Endothelial cell of umbilical vein (primary cell): ENCODE measurements at regions not wholly inside any gene's neighbourhood (a gene's known extent, or its start where the extent isn't known, plus 50 kb on each side); places are given as distances from the start of the nearest gene placed in this dataset.

ENCODE experiments used
- BruUV-seq: library from RNA; stranded (reverse); fragments of 400-500 nt; replicated peaks from 2 replicates; lab custom pipeline; 2021; lab: Mats Ljungman, UMichigan
- CTCF ChIA-PET: fragments of 300-600, 350-600 bp; sonication (Branson Sonifier 250); formaldehyde crosslinking; loops from one replicate; lab custom pipeline; 2021; ENCODE audit warnings: antibody characterized with exemption, inconsistent platforms; lab: Charles Lee
- POLR2A ChIA-PET: fragments of 300-600, 350-600 bp; sonication (Branson Sonifier 250); formaldehyde crosslinking; loops from one replicate; lab custom pipeline; 2021; ENCODE audit warnings: antibody characterized with exemption, inconsistent platforms; lab: Charles Lee
- DNase-seq: peaks from one replicate; pipeline ENCODE4 v3.0.0-alpha.2; 2011; ENCODE audit warnings: low read depth, low spot score
- FAIRE-seq: peaks from 2 replicates; lab custom pipeline; 2011; peaks lifted over from hg19 to GRCh38; lab: Jason Lieb, UNC
- H2AFZ ChIP-seq: 2 replicates; pipeline ENCODE4 v1.6.0; 2012; ENCODE audit warnings: low read depth, low read length, control low read depth, inconsistent platforms
- H3K27ac ChIP-seq: 2 replicates; pipeline ENCODE4 v1.5.1; 2011; ENCODE audit warnings: low read depth, mild to moderate bottlenecking, control low read depth, low read length, moderate library complexity; ENCODE audit not compliant: insufficient read depth
- H3K27me3 ChIP-seq, 2 experiments: 2 replicates each; pipeline versions ENCODE4 v1.6.0 to v1.6.1; 2011; ENCODE audit warnings: low read length in 2 of 2, mixed read lengths in 1 of 2; ENCODE audit not compliant: control insufficient read depth in 2 of 2, insufficient read depth in 2 of 2
- H3K36me3 ChIP-seq, 2 experiments: 2 replicates in 1 of 2; 3 replicates in 1 of 2; pipeline ENCODE4 v1.5.1; 2011; ENCODE audit warnings: low read length in 2 of 2, mild to moderate bottlenecking in 1 of 2, moderate library complexity in 1 of 2; ENCODE audit not compliant: control insufficient read depth in 2 of 2, insufficient read depth in 2 of 2; ENCODE audit errors: extremely low read depth in 1 of 2
- H3K4me1 ChIP-seq: 3 replicates; pipeline ENCODE4 v1.5.1; 2011; ENCODE audit warnings: mild to moderate bottlenecking, low read length; ENCODE audit not compliant: control insufficient read depth, insufficient read depth; ENCODE audit errors: extremely low read depth
- H3K4me2 ChIP-seq: 2 replicates; pipeline ENCODE4 v1.6.1; 2011; ENCODE audit warnings: low read length, control low read depth, mixed read lengths; ENCODE audit not compliant: insufficient read depth
- H3K4me3 ChIP-seq, 3 experiments: fragments of 200-600 bp in 1 of 3; sonication (generic), shearing (Covaris generic) in 1 of 3; replicated peaks in 1 of 3; 2 replicates each; pipeline ENCODE4 v1.5.1; 2011 to 2016; ENCODE audit warnings: control low read depth in 3 of 3, low read length in 3 of 3, mild to moderate bottlenecking in 2 of 3, inconsistent platforms in 1 of 3, low read depth in 1 of 3, moderate library complexity in 1 of 3; ENCODE audit not compliant: insufficient read depth in 1 of 3
- H3K79me2 ChIP-seq: 2 replicates; pipeline ENCODE4 v1.6.0; 2012; ENCODE audit warnings: low read length, inconsistent platforms; ENCODE audit not compliant: control insufficient read depth, insufficient read depth
- H3K9ac ChIP-seq: replicated peaks from 2 replicates; pipeline ENCODE3; 2011; ENCODE audit warnings: low read length, control low read depth; ENCODE audit not compliant: insufficient read depth; ENCODE audit errors: extremely low read depth
- H3K9me1 ChIP-seq: replicated peaks from 3 replicates; pipeline ENCODE4 v1.6.0; 2011; ENCODE audit warnings: mild to moderate bottlenecking, low read length; ENCODE audit not compliant: control insufficient read depth, insufficient read depth; ENCODE audit errors: extremely low read depth
- H3K9me3 ChIP-seq: replicated peaks from 2 replicates; pipeline ENCODE4 v1.5.1; 2012; ENCODE audit warnings: low read length, inconsistent platforms; ENCODE audit not compliant: control insufficient read depth, insufficient read depth
- H4K20me1 ChIP-seq: replicated peaks from 2 replicates; pipeline ENCODE3; 2011; ENCODE audit warnings: mild to moderate bottlenecking, low read length; ENCODE audit not compliant: control insufficient read depth, insufficient read depth; ENCODE audit errors: extremely low read depth
- EZH2 ChIP-seq: IDR thresholded peaks from 2 replicates; pipeline ENCODE4 v1.6.1; 2012; ENCODE audit warnings: borderline replicate concordance, low read depth, mild to moderate bottlenecking, moderate library complexity, low read length, inconsistent platforms; ENCODE audit not compliant: severe bottlenecking
- FOS ChIP-seq: IDR thresholded peaks from 2 replicates; pipeline ENCODE4 v1.6.1; 2011; ENCODE audit warnings: mild to moderate bottlenecking, low read length, moderate library complexity, borderline replicate concordance; ENCODE audit not compliant: insufficient read depth
- GATA2 ChIP-seq: IDR thresholded peaks from 2 replicates; pipeline ENCODE4 v1.7.0; 2011; ENCODE audit warnings: low read depth, mild to moderate bottlenecking, moderate library complexity, mixed read lengths, low read length; ENCODE audit not compliant: insufficient read length, insufficient read depth
- JUN ChIP-seq: IDR thresholded peaks from 2 replicates; pipeline ENCODE4 v1.6.1; 2011; ENCODE audit warnings: borderline replicate concordance, low read depth; ENCODE audit not compliant: insufficient read length, insufficient read depth
- MYC ChIP-seq: IDR thresholded peaks from one replicate; pipeline ENCODE4 v1.6.1; 2011; ENCODE audit warnings: mild to moderate bottlenecking, low read depth, low read length
- POLR2A ChIP-seq: IDR thresholded peaks from 2 replicates; pipeline ENCODE4 v1.6.1; 2012; ENCODE audit warnings: low read depth, mild to moderate bottlenecking, control low read depth, low read length
- POLR2AphosphoS5 ChIP-seq: IDR thresholded peaks from 2 replicates; pipeline ENCODE4 v1.6.1; 2012; ENCODE audit warnings: low read depth, mild to moderate bottlenecking, control low read depth, low read length, moderate library complexity; ENCODE audit not compliant: insufficient read depth
- dilution Hi-C: fragments of 300-500 bp; cut with MboI; formaldehyde crosslinking; loops from one replicate; pipeline ENCODE4 v1.15.0; 2019; ENCODE audit warnings: low sequenced_read_pairs; ENCODE audit not compliant: extremely low pct_ligation_motif_present
- intact Hi-C: fragments of 100-400 bp; cut with micrococcal nuclease; formaldehyde crosslinking; loops from one replicate; pipeline ENCODE4 v1.10.0; 2022
- TF ChIP-seq, protein P1 (sequence below): IDR thresholded peaks from 2 replicates; pipeline ENCODE4 v1.6.1; 2011; ENCODE audit not compliant: insufficient read depth, insufficient read length
- TF ChIP-seq, protein P2 (sequence below), 2 donors: IDR thresholded peaks; 1 replicate in 1 of 2; 2 replicates in 1 of 2; pipeline ENCODE4 v1.5.1; 2011; ENCODE audit warnings: low read length in 2 of 2, mild to moderate bottlenecking in 2 of 2, moderate library complexity in 2 of 2, control low read depth in 1 of 2, inconsistent platforms in 1 of 2, low read depth in 1 of 2; ENCODE audit not compliant: insufficient read depth in 1 of 2; ENCODE audit errors: extremely low read depth in 1 of 2

DNA sequence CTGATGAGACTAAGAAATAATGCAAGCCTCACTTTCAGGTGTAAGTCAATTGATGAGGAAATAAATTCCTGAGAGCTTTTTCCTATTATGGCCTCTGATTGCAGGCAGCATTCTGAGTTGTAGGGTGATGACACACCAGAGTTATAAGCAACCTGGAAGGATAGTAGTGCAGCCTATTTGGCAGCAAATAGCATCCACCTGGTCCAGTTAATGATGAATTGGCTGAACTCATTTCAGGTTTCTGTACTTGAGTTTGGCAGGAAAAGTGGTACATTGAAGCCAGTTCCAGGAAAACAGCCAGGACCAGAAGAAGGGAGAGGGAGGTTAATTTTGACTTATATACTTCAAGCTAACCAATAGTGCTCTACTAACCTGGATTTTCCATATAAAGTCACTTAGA is 316.8 kb downstream of the NAF1 start:
- Histone ChIP-seq H3K4me3 (no peak overlapping the region), H3K27ac (no peak overlapping the region)

DNA sequence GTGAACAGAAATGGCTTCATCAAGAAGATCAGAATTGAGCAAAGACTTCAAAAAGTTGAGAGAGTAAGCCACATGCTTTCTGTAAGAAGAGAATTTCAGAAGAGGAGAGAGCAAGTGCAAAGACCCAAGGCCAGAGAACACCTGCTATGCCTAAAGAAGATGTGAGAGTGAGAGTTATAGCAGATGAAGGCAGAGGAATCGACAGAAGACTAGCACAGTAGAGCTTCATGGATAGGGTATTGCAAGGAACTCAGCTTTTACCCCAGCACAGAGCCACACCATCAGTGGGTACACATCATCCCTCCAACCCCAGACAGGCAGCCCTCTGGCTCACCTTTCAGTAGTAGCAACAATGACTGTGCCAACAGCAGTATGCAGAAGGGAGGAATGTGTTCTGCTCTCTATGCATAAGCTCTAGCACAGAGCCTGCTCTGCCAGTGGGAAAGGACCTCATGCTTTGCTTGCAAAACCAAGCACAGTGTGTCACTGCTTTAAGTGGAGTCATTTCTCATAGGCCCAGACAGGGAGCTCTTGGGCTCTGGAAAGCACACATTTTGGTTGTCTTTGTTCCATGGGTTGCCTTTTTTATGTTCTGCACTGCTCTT is 318.6 kb downstream of the NAF1 start:
- Histone ChIP-seq H2AFZ (no peak overlapping the region), H3K27ac (no peak overlapping the region), H3K79me2 (no peaks in the 10 kb centered on the region), H3K36me3 (no peaks in the 10 kb centered on the region), H3K4me3 (no peak overlapping the region), H3K9me3 (no peaks in the 10 kb centered on the region), H3K4me2 (no peak overlapping the region), H3K9me1 (no peaks in the 10 kb centered on the region), H4K20me1 (no peaks in the 10 kb centered on the region), H3K27me3 (no peaks in the 10 kb centered on the region), H3K4me1 (no peaks in the 10 kb centered on the region), H3K9ac (no peak overlapping the region)
- ChIA-PET CTCF (no interaction called here), POLR2A (no interaction called here)
- dilution Hi-C loops: no loop called here
- intact Hi-C loops: no loop called here
- TF ChIP-seq GATA2 (no peak), POLR2AphosphoS5 (no peak), FOS (no peak), POLR2A (no peak), EZH2 (no peak), JUN (no peak), MYC (no peak)
- TF ChIP-seq, protein P1, sequence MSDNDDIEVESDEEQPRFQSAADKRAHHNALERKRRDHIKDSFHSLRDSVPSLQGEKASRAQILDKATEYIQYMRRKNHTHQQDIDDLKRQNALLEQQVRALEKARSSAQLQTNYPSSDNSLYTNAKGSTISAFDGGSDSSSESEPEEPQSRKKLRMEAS: no peak
- TF ChIP-seq, protein P2, sequence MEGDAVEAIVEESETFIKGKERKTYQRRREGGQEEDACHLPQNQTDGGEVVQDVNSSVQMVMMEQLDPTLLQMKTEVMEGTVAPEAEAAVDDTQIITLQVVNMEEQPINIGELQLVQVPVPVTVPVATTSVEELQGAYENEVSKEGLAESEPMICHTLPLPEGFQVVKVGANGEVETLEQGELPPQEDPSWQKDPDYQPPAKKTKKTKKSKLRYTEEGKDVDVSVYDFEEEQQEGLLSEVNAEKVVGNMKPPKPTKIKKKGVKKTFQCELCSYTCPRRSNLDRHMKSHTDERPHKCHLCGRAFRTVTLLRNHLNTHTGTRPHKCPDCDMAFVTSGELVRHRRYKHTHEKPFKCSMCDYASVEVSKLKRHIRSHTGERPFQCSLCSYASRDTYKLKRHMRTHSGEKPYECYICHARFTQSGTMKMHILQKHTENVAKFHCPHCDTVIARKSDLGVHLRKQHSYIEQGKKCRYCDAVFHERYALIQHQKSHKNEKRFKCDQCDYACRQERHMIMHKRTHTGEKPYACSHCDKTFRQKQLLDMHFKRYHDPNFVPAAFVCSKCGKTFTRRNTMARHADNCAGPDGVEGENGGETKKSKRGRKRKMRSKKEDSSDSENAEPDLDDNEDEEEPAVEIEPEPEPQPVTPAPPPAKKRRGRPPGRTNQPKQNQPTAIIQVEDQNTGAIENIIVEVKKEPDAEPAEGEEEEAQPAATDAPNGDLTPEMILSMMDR (IDR thresholded peaks at IDR 0.05; ENCODE audit: extremely low read depth in 1 of 2, insufficient read depth in 1 of 2, low read depth in 1 of 2, low read length in 2 of 2): no peak
- no TSS peak for BruUV-seq
- FAIRE-seq (no peak), DNase-seq (no peak)

More for the DNA sequence above, 316.8 kb downstream of the NAF1 start:
- TF ChIP-seq GATA2 (no peak), POLR2A (no peak)
- TF ChIP-seq, protein P2 (IDR thresholded peaks at IDR 0.05; ENCODE audit: extremely low read depth in 1 of 2, insufficient read depth in 1 of 2, low read depth in 1 of 2, low read length in 2 of 2): no peak
- POLR2A ChIA-PET: no interaction called here
- Histone ChIP-seq H3K9me3 (peaks cover 2% of the 10 kb centered on the region), H3K79me2 (no peaks in the 10 kb centered on the region), H3K36me3 (no peaks in the 10 kb centered on the region), H3K4me2 (no peak overlapping the region), H3K9ac (no peak overlapping the region), H2AFZ (no peak overlapping the region), H3K4me1 (no peaks in the 10 kb centered on the region), H3K9me1 (no peaks in the 10 kb centered on the region), H3K27me3 (no peaks in the 10 kb centered on the region), H4K20me1 (no peaks in the 10 kb centered on the region)
- CTCF ChIA-PET: no interaction called here
- intact Hi-C loops: no loop called here
- FAIRE-seq: no peak
- DNase-seq: no peak
- dilution Hi-C loops: no loop called here
- BruUV-seq: no TSS peak
